ENCODE measurements at regions not wholly inside any gene's neighbourhood (a gene's known extent, or its start where the extent isn't known, plus 50 kb on each side); places are given as distances from the start of the nearest gene placed in this dataset.

- TF ChIP-seq MAX (IDR thresholded peaks at IDR 0.05) (no peak), POLR2AphosphoS5 (IDR thresholded peaks at IDR 0.05; ENCODE audit: low read depth, low read length) (no peak), POLR2A (IDR thresholded peaks at IDR 0.05; ENCODE audit: control extremely low read depth in 1 of 2, low read depth in 2 of 2, low read length in 2 of 2) (no peak), MAFK (IDR thresholded peaks at IDR 0.05; ENCODE audit: low read depth, low read length) (no peak), EGR1 (IDR thresholded peaks at IDR 0.05; ENCODE audit: borderline replicate concordance, low read depth, low read length) (no peak)
These were observed 141.2 kb upstream of the IER5L start for GRCh38 chr9:129319076-129319937.
